ENCODE measurements at regions not wholly inside any gene's neighbourhood (a gene's known extent, or its start where the extent isn't known, plus 50 kb on each side); places are given as distances from the start of the nearest gene placed in this dataset.
"Not testable (repeated sequence)": the region's sequence is repeated elsewhere in the genome, so short reads cannot be mapped to it uniquely, and the experiment has no call there.

DNA sequence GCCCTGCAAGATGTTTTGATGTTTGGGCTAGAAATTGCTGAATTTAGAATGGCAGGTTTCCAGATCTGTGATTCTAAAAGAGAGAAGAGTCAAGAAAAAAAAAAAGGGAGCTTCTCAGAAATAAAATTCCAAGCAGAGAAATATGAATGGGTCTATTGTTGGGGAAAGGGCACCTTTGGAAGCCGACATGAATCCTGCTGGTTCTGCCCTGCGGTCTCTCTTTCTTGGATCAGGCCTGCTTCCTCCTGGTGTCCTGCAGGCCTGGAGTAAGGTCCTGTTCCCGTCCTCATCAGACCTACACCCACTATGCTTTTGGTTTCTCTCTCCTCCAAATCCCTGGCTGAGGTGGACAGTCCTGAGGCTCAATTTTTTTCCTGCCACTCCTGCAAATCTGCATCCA, 109.8 kb upstream of the TRIM2 start:
- H3K36me3 ChIP-seq (ENCODE audit: control insufficient read depth, insufficient read depth, low read length), result no peaks in the 10 kb centered on the region
- no peak overlapping the region for H3K4me3 ChIP-seq (ENCODE audit: low read depth, low read length)
- H3K9me3 ChIP-seq (ENCODE audit: control insufficient read depth in 2 of 2, low read length in 2 of 2), result no peaks in the 10 kb centered on the region
- DNase-seq (no peak), ATAC-seq (ENCODE audit: low read depth in 2 of 2) (no peak)
- no peak overlapping the region for H3K27ac ChIP-seq (ENCODE audit: insufficient read depth, low read length, poor library complexity, severe bottlenecking)
- Mint-ChIP-seq H3K36me3 (no peaks in the 10 kb centered on the region), H3K4me1 (peaks cover 0 to 11% (median under 1%) of the 10 kb centered on the region in 4 donors), H3K27me3 (no peaks in the 10 kb centered on the region), H3K4me3 (no peak overlapping the region), H3K9me3 (peaks cover 0 to 4% (median 0%) of the 10 kb centered on the region in 7 donors), H3K27ac (peak overlapping the region in 1 of 3 donors; percentile 1)
- no peaks in the 10 kb centered on the region for H3K4me1 ChIP-seq (ENCODE audit: control insufficient read depth, insufficient read depth, low read length, poor library complexity, severe bottlenecking)
- H3K27me3 ChIP-seq (ENCODE audit: control insufficient read depth, insufficient read depth, low read length), result no peaks in the 10 kb centered on the region

DNA sequence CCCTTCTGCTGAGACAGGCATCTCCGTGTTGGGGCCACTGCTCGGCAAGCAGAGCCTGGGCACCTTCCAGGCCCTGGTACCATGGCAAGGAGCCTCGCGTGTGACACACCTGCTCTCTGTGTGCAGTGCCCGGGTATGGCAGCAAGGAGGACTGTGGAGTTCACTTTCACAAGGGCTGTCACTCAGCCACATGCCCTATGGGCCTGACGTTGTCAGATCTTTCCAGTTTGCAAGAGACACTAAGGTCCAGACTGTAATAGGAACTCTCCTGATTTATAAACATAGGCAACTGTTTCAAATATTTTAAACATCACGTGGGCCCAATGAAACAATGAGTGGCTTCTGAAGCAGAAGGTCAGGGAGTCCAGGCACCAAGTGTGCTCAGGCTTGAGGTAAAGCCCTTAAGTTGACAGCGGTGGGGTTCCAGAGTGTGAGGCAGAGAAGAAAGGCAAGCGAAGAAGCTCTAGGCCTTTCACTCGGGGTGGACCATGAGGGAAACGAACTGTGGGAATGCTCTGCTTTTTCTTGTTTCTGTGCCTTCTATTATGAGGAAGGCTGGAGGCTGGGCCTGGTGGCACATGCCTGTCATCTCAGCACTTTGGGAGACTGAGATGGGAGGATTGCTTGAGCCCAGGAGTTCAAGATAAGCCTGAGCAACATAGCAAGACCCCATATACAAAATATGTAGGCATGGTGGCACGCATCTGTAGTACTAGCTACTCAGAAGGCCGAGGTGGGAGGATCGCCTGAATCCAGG, 108.6 kb upstream of the TRIM2 start:
- Histone ChIP-seq H3K4me1 (ENCODE audit: control insufficient read depth, insufficient read depth, low read length, poor library complexity, severe bottlenecking) (no peaks in the 10 kb centered on the region), H3K36me3 (ENCODE audit: control insufficient read depth, insufficient read depth, low read length) (no peaks in the 10 kb centered on the region), H3K4me3 (ENCODE audit: low read depth, low read length) (no peak overlapping the region), H3K27ac (ENCODE audit: insufficient read depth, low read length, poor library complexity, severe bottlenecking) (no peak overlapping the region), H3K9me3 (ENCODE audit: control insufficient read depth in 2 of 2, low read length in 2 of 2) (no peaks in the 10 kb centered on the region), H3K27me3 (ENCODE audit: control insufficient read depth, insufficient read depth, low read length) (no peaks in the 10 kb centered on the region)
- DNase-seq, result no peak
- ATAC-seq (ENCODE audit: low read depth in 2 of 2), result no peak
- Mint-ChIP-seq H3K27me3 (peaks cover 8% of the 10 kb centered on the region), H3K4me3 (no peak overlapping the region), H3K9me3 (peaks cover 0 to 4% (median 0%) of the 10 kb centered on the region in 7 donors), H3K4me1 (peaks cover 0 to 5% (median under 1%) of the 10 kb centered on the region in 4 donors), H3K27ac (peak overlapping the region in 1 of 3 donors; percentile 53), H3K36me3 (no peaks in the 10 kb centered on the region)

DNA sequence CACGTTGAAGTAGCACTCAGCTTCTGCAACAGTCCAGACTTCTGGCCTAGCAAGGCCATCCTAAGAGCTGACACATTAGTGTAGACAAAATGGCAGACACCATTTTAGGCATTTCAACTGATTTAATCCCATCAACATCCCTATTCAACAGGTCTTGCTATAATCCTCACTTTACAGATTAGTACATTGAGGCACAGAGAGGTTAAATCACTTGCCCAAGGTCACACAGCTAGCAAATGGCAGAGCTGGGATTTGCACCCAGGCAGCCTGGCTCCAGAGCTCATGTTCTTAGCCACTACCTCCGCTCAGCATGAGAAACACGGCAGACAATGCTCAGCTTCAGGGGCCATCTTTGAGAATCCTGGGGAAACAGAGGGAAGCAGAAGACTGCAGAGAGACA, 107.9 kb upstream of the TRIM2 start:
- H3K9me3 ChIP-seq (ENCODE audit: control insufficient read depth in 2 of 2, low read length in 2 of 2), result no peaks in the 10 kb centered on the region
- peaks cover 8% of the 10 kb centered on the region for H3K27me3 Mint-ChIP-seq

DNA sequence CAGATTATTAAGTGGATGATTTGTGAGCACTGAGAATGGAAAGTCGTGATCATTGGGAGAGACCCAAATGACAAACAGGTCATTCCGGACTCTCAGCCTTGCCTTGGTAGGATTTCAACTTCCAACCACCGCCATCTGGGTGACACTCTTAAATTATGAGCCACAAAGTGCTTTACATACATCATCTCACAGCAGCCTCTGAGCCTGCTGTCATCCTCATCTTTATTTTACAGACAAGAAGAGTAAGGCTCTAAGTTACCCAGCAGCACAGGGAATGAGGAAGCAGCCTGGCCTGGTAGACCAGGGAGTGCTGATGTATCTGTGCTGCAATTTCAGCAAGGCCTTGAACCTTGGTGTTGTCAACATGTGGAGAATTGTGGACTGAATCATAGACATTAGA, 105.8 kb upstream of the TRIM2 start:
- peaks cover 0 to 4% (median 0%) of the 10 kb centered on the region in 7 donors for H3K9me3 Mint-ChIP-seq
- H3K4me3 ChIP-seq (ENCODE audit: low read depth, low read length), result no peak overlapping the region
- no peaks in the 10 kb centered on the region for H3K4me1 ChIP-seq (ENCODE audit: control insufficient read depth, insufficient read depth, low read length, poor library complexity, severe bottlenecking)
- H3K27ac ChIP-seq (ENCODE audit: insufficient read depth, low read length, poor library complexity, severe bottlenecking), result no peak overlapping the region
- DNase-seq, result no peak
- H3K36me3 ChIP-seq (ENCODE audit: control insufficient read depth, insufficient read depth, low read length), result no peaks in the 10 kb centered on the region
- H3K27me3 ChIP-seq (ENCODE audit: control insufficient read depth, insufficient read depth, low read length), result no peaks in the 10 kb centered on the region
- H3K36me3 Mint-ChIP-seq, result no peaks in the 10 kb centered on the region
- no peak for ATAC-seq (ENCODE audit: low read depth in 2 of 2)
- no peak overlapping the region for H3K27ac Mint-ChIP-seq
- peaks cover 0 to 2% (median 0%) of the 10 kb centered on the region in 4 donors for H3K4me1 Mint-ChIP-seq
- no peak overlapping the region for H3K4me3 Mint-ChIP-seq
- peaks cover 20% of the 10 kb centered on the region for H3K27me3 Mint-ChIP-seq
- H3K9me3 ChIP-seq (ENCODE audit: control insufficient read depth in 2 of 2, low read length in 2 of 2), result no peaks in the 10 kb centered on the region

More for the DNA sequence above, 107.9 kb upstream of the TRIM2 start:
- Histone ChIP-seq H3K27me3 (ENCODE audit: control insufficient read depth, insufficient read depth, low read length) (no peaks in the 10 kb centered on the region), H3K4me1 (ENCODE audit: control insufficient read depth, insufficient read depth, low read length, poor library complexity, severe bottlenecking) (no peaks in the 10 kb centered on the region), H3K4me3 (ENCODE audit: low read depth, low read length) (no peak overlapping the region), H3K36me3 (ENCODE audit: control insufficient read depth, insufficient read depth, low read length) (no peaks in the 10 kb centered on the region), H3K27ac (ENCODE audit: insufficient read depth, low read length, poor library complexity, severe bottlenecking) (no peak overlapping the region)
- ATAC-seq (ENCODE audit: low read depth in 2 of 2), result no peak
- Mint-ChIP-seq H3K9me3 (peaks cover 0 to 4% (median 0%) of the 10 kb centered on the region in 7 donors), H3K4me1 (peaks cover 0 to 2% (median 0%) of the 10 kb centered on the region in 4 donors), H3K36me3 (no peaks in the 10 kb centered on the region), H3K4me3 (no peak overlapping the region), H3K27ac (no peak overlapping the region)
- DNase-seq, result no peak

DNA sequence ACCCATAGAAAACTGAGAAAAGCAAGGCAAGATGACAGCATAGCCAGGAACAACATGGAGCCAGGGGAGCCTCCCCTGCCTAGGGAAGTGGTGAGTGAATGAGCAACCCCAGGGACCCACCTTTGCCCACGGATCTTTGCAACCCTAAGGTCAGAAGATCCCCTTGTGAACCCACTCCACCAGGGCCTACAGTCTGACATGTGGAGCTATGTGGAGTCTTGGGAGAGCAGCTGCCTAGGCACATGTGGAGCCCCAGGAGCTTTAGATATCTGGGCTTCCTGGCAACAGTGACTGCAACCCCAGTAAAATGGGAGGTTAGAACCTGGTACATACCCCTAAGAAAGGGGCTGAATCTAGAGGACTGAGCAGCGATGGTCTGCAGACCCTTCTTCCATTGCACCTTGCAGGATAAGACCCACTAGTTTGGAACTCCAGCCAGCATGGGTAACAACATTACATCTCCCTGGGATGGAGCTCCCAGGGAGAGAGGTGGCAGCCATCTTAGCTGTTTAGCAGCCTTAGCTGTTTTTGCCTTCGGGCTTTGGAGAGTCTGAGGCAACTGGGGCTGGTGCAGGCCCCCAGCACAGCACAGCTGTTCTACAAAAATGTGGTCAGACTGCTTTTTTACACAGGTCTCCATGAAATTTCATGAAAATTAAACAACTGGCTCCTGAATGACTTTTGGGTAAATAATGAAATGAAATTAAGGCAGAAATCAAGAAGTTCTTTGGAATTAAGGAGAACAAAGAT, 104.7 kb upstream of the TRIM2 start:
- H3K36me3 ChIP-seq (ENCODE audit: control insufficient read depth, insufficient read depth, low read length), result no peaks in the 10 kb centered on the region
- Mint-ChIP-seq H3K9me3 (peaks cover 0 to 4% (median 0%) of the 10 kb centered on the region in 7 donors), H3K27ac (no peak overlapping the region), H3K4me1 (peaks cover 0 to 2% (median 0%) of the 10 kb centered on the region in 4 donors), H3K4me3 (no peak overlapping the region), H3K36me3 (no peaks in the 10 kb centered on the region), H3K27me3 (peaks cover 30% of the 10 kb centered on the region)
- ATAC-seq (ENCODE audit: low read depth in 2 of 2), result no peak
- H3K4me1 ChIP-seq (ENCODE audit: control insufficient read depth, insufficient read depth, low read length, poor library complexity, severe bottlenecking), result no peaks in the 10 kb centered on the region
- no peaks in the 10 kb centered on the region for H3K9me3 ChIP-seq (ENCODE audit: control insufficient read depth in 2 of 2, low read length in 2 of 2)
- DNase-seq, result no peak
- H3K27ac ChIP-seq (ENCODE audit: insufficient read depth, low read length, poor library complexity, severe bottlenecking), result no peak overlapping the region
- no peaks in the 10 kb centered on the region for H3K27me3 ChIP-seq (ENCODE audit: control insufficient read depth, insufficient read depth, low read length)
- no peak overlapping the region for H3K4me3 ChIP-seq (ENCODE audit: low read depth, low read length)

DNA sequence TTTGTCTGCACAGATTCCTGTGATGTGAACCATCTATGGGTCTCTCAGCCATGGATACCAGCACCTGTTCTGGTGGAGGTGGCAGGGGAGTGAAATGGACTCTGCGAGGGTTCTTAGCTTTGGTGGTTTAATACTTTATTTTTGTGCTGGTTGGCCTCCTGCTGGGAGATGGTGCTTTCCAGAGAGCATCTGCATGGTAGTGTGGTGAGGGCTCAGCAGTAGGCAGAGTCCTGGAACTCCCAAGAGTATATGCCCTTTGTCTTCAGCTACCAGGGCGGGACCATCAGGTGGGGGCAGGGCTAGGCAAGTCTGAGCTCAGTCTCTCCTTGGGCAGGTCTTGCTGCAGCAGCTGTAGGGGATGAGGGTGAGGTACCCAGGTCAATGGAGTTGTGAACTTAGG, 97.5 kb upstream of the TRIM2 start:
- H3K4me1 ChIP-seq (ENCODE audit: control insufficient read depth, insufficient read depth, low read length, poor library complexity, severe bottlenecking); ATAC-seq (ENCODE audit: low read depth in 2 of 2); H3K27me3 ChIP-seq (ENCODE audit: control insufficient read depth, insufficient read depth, low read length); H3K27ac ChIP-seq (ENCODE audit: insufficient read depth, low read length, poor library complexity, severe bottlenecking); H3K4me3 Mint-ChIP-seq; H3K4me1 Mint-ChIP-seq; H3K36me3 ChIP-seq (ENCODE audit: control insufficient read depth, insufficient read depth, low read length); H3K9me3 ChIP-seq (ENCODE audit: control insufficient read depth in 2 of 2, low read length in 2 of 2); H3K4me3 ChIP-seq (ENCODE audit: low read depth, low read length); H3K27ac Mint-ChIP-seq; DNase-seq; H3K36me3 Mint-ChIP-seq: not testable (repeated sequence)
- Mint-ChIP-seq H3K9me3 (peaks cover 0 to 16% (median 5%) of the 10 kb centered on the region in 7 donors), H3K27me3 (peaks cover 41% of the 10 kb centered on the region)

DNA sequence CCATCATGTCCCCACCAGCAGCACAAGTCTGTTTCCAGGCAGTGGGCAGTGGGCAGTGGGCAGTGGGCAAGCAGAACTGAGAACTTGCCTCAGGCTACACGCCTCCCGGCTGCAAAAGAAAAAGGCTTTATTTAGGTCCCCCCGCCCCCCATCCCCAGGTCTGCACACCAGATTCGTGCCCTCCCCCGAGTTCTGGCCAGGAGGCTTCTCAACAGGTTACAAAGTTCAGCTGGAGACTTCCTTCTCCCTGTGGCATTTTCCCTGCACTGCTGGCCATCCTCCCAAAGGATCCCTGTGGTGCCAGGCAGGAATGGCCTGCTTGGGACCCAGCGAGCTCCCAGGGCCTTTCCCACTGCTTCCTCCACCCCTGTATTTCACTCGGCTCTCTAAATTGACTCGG, 97.0 kb upstream of the TRIM2 start:
- Histone ChIP-seq H3K4me1 (ENCODE audit: control insufficient read depth, insufficient read depth, low read length, poor library complexity, severe bottlenecking) (no peaks in the 10 kb centered on the region), H3K27ac (ENCODE audit: insufficient read depth, low read length, poor library complexity, severe bottlenecking) (no peak overlapping the region), H3K36me3 (ENCODE audit: control insufficient read depth, insufficient read depth, low read length) (no peaks in the 10 kb centered on the region), H3K27me3 (ENCODE audit: control insufficient read depth, insufficient read depth, low read length) (peaks cover 6% of the 10 kb centered on the region), H3K9me3 (ENCODE audit: control insufficient read depth in 2 of 2, low read length in 2 of 2) (peaks cover 0 to 6% of the 10 kb centered on the region in 2 experiments), H3K4me3 (ENCODE audit: low read depth, low read length) (no peak overlapping the region)
- peaks cover 41% of the 10 kb centered on the region for H3K27me3 Mint-ChIP-seq
- no peak for ATAC-seq (ENCODE audit: low read depth in 2 of 2)
- no peak overlapping the region for H3K27ac Mint-ChIP-seq
- H3K4me1 Mint-ChIP-seq, result peaks cover 0 to 2% (median 0%) of the 10 kb centered on the region in 4 donors
- peaks cover 0 to 16% (median 4%) of the 10 kb centered on the region in 7 donors for H3K9me3 Mint-ChIP-seq
- H3K36me3 Mint-ChIP-seq, result peaks cover 6% of the 10 kb centered on the region
- DNase-seq, result no peak
- no peak overlapping the region for H3K4me3 Mint-ChIP-seq
